Mesendoderm (in vitro differentiated cells): ENCODE measurements at regions not wholly inside any gene's neighbourhood (a gene's known extent, or its start where the extent isn't known, plus 50 kb on each side); places are given as distances from the start of the nearest gene placed in this dataset.
"Not testable (repeated sequence)": the region's sequence is repeated elsewhere in the genome, so short reads cannot be mapped to it uniquely, and the experiment has no call there.

Experiments used
- DNase-seq: peaks from one replicate; pipeline ENCODE4 v3.0.0; 2013
- H2AK5ac ChIP-seq: 2 replicates; pipeline ENCODE4 v1.6.1; 2013; ENCODE audit warnings: low read length, inconsistent platforms
- H2BK120ac ChIP-seq: 2 replicates; pipeline ENCODE4 v1.6.1; 2013; ENCODE audit warnings: low read depth, mild to moderate bottlenecking, low read length, moderate library complexity, mixed read lengths
- H2BK15ac ChIP-seq: replicated peaks from 2 replicates; pipeline ENCODE4 v1.6.1; 2013; ENCODE audit warnings: low read depth, mild to moderate bottlenecking, moderate library complexity
- H2BK5ac ChIP-seq: 2 replicates; pipeline ENCODE4 v1.6.1; 2013; ENCODE audit warnings: low read length, inconsistent platforms
- H3K18ac ChIP-seq: 2 replicates; pipeline ENCODE4 v1.6.1; 2013; ENCODE audit warnings: mild to moderate bottlenecking, low read length, mixed read lengths
- H3K23ac ChIP-seq: one replicate; pipeline ENCODE4 v1.6.1; 2013; ENCODE audit warnings: low read length
- H3K27ac ChIP-seq: 2 replicates; pipeline ENCODE4 v1.5.1; 2013; ENCODE audit warnings: low read depth, mild to moderate bottlenecking, inconsistent platforms, low read length, moderate library complexity
- H3K27me3 ChIP-seq: 2 replicates; pipeline ENCODE4 v1.6.1; 2013; ENCODE audit warnings: low read length, control low read depth, mild to moderate bottlenecking, inconsistent platforms; ENCODE audit not compliant: insufficient read depth, poor library complexity
- H3K36me3 ChIP-seq: 2 replicates; pipeline ENCODE4 v1.6.1; 2013; ENCODE audit warnings: low read length, inconsistent platforms; ENCODE audit not compliant: control insufficient read depth, insufficient read depth
- H3K4ac ChIP-seq: one replicate; pipeline ENCODE4 v1.6.1; 2013; ENCODE audit warnings: low read depth, mild to moderate bottlenecking, low read length, moderate library complexity
- H3K4me1 ChIP-seq: 2 replicates; pipeline ENCODE4 v1.6.1; 2013; ENCODE audit warnings: low read depth, low read length, inconsistent platforms; ENCODE audit not compliant: control insufficient read depth
- H3K4me2 ChIP-seq: 2 replicates; pipeline ENCODE4 v1.6.1; 2013; ENCODE audit warnings: low read length
- H3K4me3 ChIP-seq: 2 replicates; pipeline ENCODE4 v1.5.1; 2013; ENCODE audit warnings: mild to moderate bottlenecking, low read length
- H3K56ac ChIP-seq: one replicate; pipeline ENCODE4 v1.6.1; 2013; ENCODE audit warnings: low read length
- H3K79me1 ChIP-seq: 2 replicates; pipeline ENCODE4 v1.6.1; 2013; ENCODE audit warnings: low read length, inconsistent platforms
- H3K79me2 ChIP-seq: 2 replicates; pipeline ENCODE4 v1.6.1; 2013; ENCODE audit warnings: mild to moderate bottlenecking, low read length; ENCODE audit not compliant: control insufficient read depth, insufficient read depth
- H3K9ac ChIP-seq: 2 replicates; pipeline ENCODE4 v1.6.1; 2013; ENCODE audit warnings: low read length, inconsistent platforms
- H4K5ac ChIP-seq: one replicate; pipeline ENCODE4 v1.6.1; 2013; ENCODE audit warnings: low read length
- H4K8ac ChIP-seq: one replicate; pipeline ENCODE4 v1.6.1; 2013; ENCODE audit warnings: low read depth, mild to moderate bottlenecking, control low read depth, low read length, moderate library complexity
- WGBS: extraction: QIAGEN DNeasy Blood & Tissue Kit; methylation state at CpG from one replicate; pipeline ENCODE4 v1.1.7; 2013; ENCODE audit warnings: low lambda C conversion rate, missing lambda C conversion rate; ENCODE audit not compliant: insufficient coverage; ENCODE audit errors: extremely low coverage; 5-methylcytosine and 5-hydroxymethylcytosine counted together

DNA sequence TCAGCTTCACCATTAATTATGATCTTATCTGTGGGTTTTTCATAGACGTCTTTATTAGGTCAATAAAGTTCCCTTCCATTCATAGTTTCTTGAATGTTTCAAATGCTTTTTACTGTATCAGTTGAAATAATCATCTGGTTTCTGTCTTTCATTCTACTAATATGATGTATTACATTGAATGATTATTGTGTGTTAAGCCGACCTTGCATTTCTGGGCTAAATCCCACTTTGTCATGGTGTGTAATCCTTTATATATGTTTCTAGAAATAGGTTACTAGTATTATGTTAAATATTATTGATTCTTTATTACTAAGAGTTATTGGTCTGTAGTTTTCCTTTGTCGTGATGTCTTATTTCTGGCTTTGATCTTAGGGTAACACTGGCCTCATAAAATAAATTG is 134.9 kb downstream of the FASLG start:
- H4K5ac ChIP-seq = no peak overlapping the region
- DNase-seq = no peak
- no peaks in the 10 kb centered on the region for H3K4me1 ChIP-seq
- H3K79me2 ChIP-seq = no peaks in the 10 kb centered on the region
- H3K79me1 ChIP-seq = no peaks in the 10 kb centered on the region
- H3K4ac ChIP-seq = no peak overlapping the region
- H3K18ac ChIP-seq = no peak overlapping the region
- no peak overlapping the region for H4K8ac ChIP-seq
- H2BK5ac ChIP-seq = no peak overlapping the region
- no peaks in the 10 kb centered on the region for H3K36me3 ChIP-seq
- H3K27me3 ChIP-seq = no peaks in the 10 kb centered on the region
- no peak overlapping the region for H2BK120ac ChIP-seq
- no peak overlapping the region for H3K4me2 ChIP-seq
- no peak overlapping the region for H3K4me3 ChIP-seq
- H3K23ac ChIP-seq = no peak overlapping the region
- H2BK15ac ChIP-seq = no peak overlapping the region
- H2AK5ac ChIP-seq = no peak overlapping the region
- no peak overlapping the region for H3K27ac ChIP-seq
- WGBS = no CpG with 5 or more reads among the region's 3 CpGs
- H3K56ac ChIP-seq = no peak overlapping the region
- no peak overlapping the region for H3K9ac ChIP-seq

DNA sequence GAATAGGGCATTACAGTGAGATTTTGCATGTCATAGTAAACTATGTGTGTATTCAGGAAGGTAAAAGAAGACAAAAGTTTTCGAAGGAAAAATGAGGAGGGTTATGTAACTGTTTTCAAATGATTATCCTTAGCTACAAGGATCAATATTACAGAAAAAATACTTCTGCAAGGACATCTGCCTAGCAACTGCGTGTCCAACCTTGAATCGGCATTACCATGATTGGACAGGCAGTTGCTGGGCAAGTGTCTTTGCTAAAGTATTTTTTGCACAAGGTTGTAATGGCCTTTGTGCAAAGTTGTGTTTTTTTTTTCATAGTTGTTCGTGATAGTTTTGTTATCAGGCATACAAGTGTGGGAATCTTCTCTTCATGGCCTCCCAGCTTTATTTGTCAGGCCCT is 136.8 kb downstream of the FASLG start:
- no peak overlapping the region for H3K4me3 ChIP-seq
- no peak overlapping the region for H2BK15ac ChIP-seq
- no peak overlapping the region for H3K9ac ChIP-seq
- no peak overlapping the region for H3K23ac ChIP-seq
- no CpG with 5 or more reads among the region's 4 CpGs for WGBS
- H2BK5ac ChIP-seq = no peak overlapping the region
- no peak overlapping the region for H3K56ac ChIP-seq
- H3K27ac ChIP-seq = no peak overlapping the region
- H4K8ac ChIP-seq = no peak overlapping the region
- no peaks in the 10 kb centered on the region for H3K79me1 ChIP-seq
- H2BK120ac ChIP-seq = no peak overlapping the region
- DNase-seq = no peak
- no peak overlapping the region for H2AK5ac ChIP-seq
- no peak overlapping the region for H3K4me2 ChIP-seq
- no peak overlapping the region for H4K5ac ChIP-seq
- no peaks in the 10 kb centered on the region for H3K4me1 ChIP-seq
- H3K79me2 ChIP-seq = no peaks in the 10 kb centered on the region
- no peak overlapping the region for H3K18ac ChIP-seq
- H3K27me3 ChIP-seq = no peaks in the 10 kb centered on the region
- H3K36me3 ChIP-seq = no peaks in the 10 kb centered on the region
- no peak overlapping the region for H3K4ac ChIP-seq

DNA sequence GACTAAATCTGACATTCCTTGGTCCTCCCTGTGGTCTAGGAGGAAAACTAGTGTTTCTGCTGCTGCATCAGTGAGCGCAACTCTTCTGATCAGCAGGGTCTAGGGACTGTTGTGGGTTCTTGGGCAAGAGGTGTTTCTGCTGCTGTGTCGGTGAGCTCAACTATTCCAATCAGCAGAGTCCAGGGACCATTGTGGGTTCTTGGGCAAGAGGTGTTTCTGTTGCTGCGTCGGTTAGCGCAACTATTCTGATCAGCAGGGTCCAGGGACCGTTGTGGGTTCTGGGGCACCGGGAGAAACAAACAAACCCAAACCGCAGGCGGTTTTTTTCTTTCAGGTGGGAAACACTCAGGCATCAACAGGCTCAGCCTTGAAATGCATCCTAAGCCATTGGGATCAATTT is 140.9 kb downstream of the FASLG start:
- not testable (repeated sequence) for H3K79me2 ChIP-seq, H2AK5ac ChIP-seq, H3K4ac ChIP-seq, H2BK5ac ChIP-seq, H3K27ac ChIP-seq, H2BK15ac ChIP-seq, H3K79me1 ChIP-seq, H4K5ac ChIP-seq, H3K18ac ChIP-seq, H4K8ac ChIP-seq, H3K4me1 ChIP-seq, H3K36me3 ChIP-seq, H3K56ac ChIP-seq, H3K27me3 ChIP-seq, H3K4me2 ChIP-seq, H3K4me3 ChIP-seq, H3K9ac ChIP-seq, H3K23ac ChIP-seq, DNase-seq, H2BK120ac ChIP-seq
- no CpG with 5 or more reads among the region's 9 CpGs for whole genome bisulfite sequencing

DNA sequence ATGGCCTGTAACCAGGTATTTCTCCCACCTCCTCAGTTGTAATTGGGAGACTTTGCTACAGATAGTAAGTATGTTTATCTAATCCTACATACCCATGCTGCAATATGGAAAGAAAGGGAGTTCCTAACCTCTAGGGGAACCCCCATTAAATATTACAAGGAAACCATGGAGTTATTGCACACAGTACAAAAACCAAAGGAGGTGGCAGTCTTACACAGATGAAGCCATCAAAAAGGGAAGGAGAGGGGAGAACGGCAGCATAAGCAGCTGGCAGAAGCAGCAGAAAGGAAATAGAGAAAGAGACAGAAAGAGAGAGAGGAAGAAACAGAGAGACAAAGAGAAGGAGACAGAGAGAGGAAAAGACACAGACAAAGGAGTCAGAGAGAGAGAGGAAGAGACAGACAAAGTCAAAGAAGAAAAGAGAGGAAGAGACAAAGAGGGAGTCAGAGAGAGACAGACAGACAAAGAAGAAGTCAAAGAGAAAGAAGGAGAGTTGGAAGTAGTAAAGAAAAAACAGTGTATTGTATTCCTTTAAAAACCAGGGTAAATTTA is 142.9 kb downstream of the FASLG start:
- H3K36me3 ChIP-seq = no peaks in the 10 kb centered on the region
- H2AK5ac ChIP-seq = no peak overlapping the region
- H4K8ac ChIP-seq = no peak overlapping the region
- H2BK15ac ChIP-seq = no peak overlapping the region
- H2BK5ac ChIP-seq = peak overlapping the region; percentile 50
- H4K5ac ChIP-seq = no peak overlapping the region
- H3K4me1 ChIP-seq = no peaks in the 10 kb centered on the region
- H3K27ac ChIP-seq = peak overlapping the region; percentile 37
- no peaks in the 10 kb centered on the region for H3K79me2 ChIP-seq
- no peak overlapping the region for H3K18ac ChIP-seq
- no peak for DNase-seq
- H3K27me3 ChIP-seq = no peaks in the 10 kb centered on the region
- WGBS = no CpG with 5 or more reads among the region's 1 CpG
- no peak overlapping the region for H3K9ac ChIP-seq
- peak overlapping the region; percentile 60 for H3K56ac ChIP-seq
- H2BK120ac ChIP-seq = no peak overlapping the region
- no peak overlapping the region for H3K4ac ChIP-seq
- H3K79me1 ChIP-seq = no peaks in the 10 kb centered on the region
- no peak overlapping the region for H3K23ac ChIP-seq
- H3K4me3 ChIP-seq = no peak overlapping the region
- H3K4me2 ChIP-seq = no peak overlapping the region

DNA sequence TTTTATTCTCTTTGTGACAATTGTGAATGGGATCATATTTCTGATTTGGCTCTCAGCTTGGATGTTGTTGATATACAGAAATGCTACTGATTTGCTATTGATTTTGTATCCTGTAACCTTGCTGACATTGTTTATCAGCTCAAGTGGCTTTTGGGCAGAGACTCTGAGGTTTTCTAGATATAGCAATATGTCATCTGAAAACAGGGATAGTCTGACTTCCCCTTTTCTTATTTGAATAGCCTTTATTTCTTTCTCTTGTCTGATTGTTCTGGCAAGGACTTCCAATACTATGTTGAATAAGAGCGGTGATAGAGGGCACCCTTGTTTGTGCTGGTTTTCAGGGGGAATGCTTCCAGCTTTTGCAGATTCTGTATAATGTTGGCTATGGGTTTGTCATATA is 150.8 kb downstream of the FASLG start:
- Histone ChIP-seq H2BK15ac (no peak overlapping the region), H3K23ac (no peak overlapping the region), H3K9ac (no peak overlapping the region), H2BK120ac (no peak overlapping the region), H3K27ac (no peak overlapping the region), H3K4me1 (no peaks in the 10 kb centered on the region), H3K79me2 (no peaks in the 10 kb centered on the region), H3K27me3 (no peaks in the 10 kb centered on the region), H3K4me2 (no peak overlapping the region), H3K56ac (no peak overlapping the region), H3K79me1 (no peaks in the 10 kb centered on the region), H2BK5ac (no peak overlapping the region), H3K4ac (no peak overlapping the region), H4K8ac (no peak overlapping the region), H3K18ac (no peak overlapping the region), H2AK5ac (no peak overlapping the region), H3K4me3 (no peak overlapping the region), H4K5ac (no peak overlapping the region), H3K36me3 (no peaks in the 10 kb centered on the region)
- WGBS = no CpG with 5 or more reads among the region's 1 CpG
- no peak for DNase-seq

DNA sequence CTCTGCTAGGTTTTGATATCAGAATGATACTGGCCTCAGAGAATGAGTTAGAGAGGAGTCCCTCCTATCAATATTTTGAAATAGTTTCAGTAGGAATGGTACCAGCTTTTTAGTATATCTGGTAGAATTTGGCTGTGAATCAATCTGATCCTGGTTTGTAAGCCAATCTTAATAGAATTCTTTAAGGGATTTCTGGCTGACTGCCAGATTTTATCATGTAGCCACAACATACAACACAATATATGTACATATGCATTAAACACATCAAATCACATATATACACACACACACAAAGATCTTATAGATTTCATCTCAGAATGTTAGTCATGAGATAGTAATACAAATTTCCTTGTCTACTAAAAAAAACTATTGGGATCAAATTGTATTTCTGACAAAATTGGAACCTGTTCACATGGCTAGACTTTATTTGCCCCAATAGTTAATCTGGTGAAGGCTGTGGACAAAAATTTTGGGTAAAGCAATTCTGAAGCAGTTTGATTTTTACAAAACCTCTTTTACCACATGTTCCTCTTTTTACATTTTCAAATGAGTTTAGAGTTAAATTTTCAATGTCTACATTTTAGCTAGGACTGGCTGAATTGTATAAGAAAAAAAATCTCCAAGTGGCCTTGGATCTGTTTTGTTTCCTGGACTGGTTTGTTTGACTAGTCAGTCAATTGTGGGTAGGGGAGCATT is 151.7 kb downstream of the FASLG start:
- no peak overlapping the region for H3K18ac ChIP-seq
- no peaks in the 10 kb centered on the region for H3K79me1 ChIP-seq
- H2BK5ac ChIP-seq = no peak overlapping the region
- H4K5ac ChIP-seq = no peak overlapping the region
- no peak overlapping the region for H4K8ac ChIP-seq
- H3K4me3 ChIP-seq = no peak overlapping the region
- no peak overlapping the region for H3K9ac ChIP-seq
- no peak overlapping the region for H3K23ac ChIP-seq
- no peaks in the 10 kb centered on the region for H3K36me3 ChIP-seq
- no peaks in the 10 kb centered on the region for H3K4me1 ChIP-seq
- no peak overlapping the region for H3K27ac ChIP-seq
- no peak overlapping the region for H2BK15ac ChIP-seq
- no peak for DNase-seq
- H2AK5ac ChIP-seq = no peak overlapping the region
- no peak overlapping the region for H3K56ac ChIP-seq
- no peaks in the 10 kb centered on the region for H3K79me2 ChIP-seq
- H3K4ac ChIP-seq = no peak overlapping the region
- no peak overlapping the region for H3K4me2 ChIP-seq
- H2BK120ac ChIP-seq = no peak overlapping the region
- no peaks in the 10 kb centered on the region for H3K27me3 ChIP-seq
